GM23338 (cell line): ENCODE measurements at regions not wholly inside any gene's neighbourhood (a gene's known extent, or its start where the extent isn't known, plus 50 kb on each side); places are given as distances from the start of the nearest gene placed in this dataset.

Source experiments
- ATAC-seq: fragments of 200-7000 bp; cut with Tn5 transposase; 3 replicates; pipeline ENCODE4 v1.9.1; 2020
- DNase-seq: peaks from one replicate; pipeline ENCODE4 v3.0.0-alpha.2; 2015; ENCODE audit warnings: low spot score
- H2AFZ ChIP-seq: fragments of 200-600 bp; sonication (generic); 2 replicates; pipeline ENCODE4 v1.8.0; 2016; ENCODE audit warnings: antibody characterized with exemption, mild to moderate bottlenecking, moderate library complexity
- H3F3A ChIP-seq: fragments of 200-600 bp; sonication (generic); replicated peaks from 2 replicates; pipeline ENCODE4 v1.8.0; 2017; ENCODE audit warnings: antibody characterized with exemption, mixed run types, low read depth
- H3K27ac ChIP-seq: fragments of 200-600 bp; sonication (generic); 2 replicates; pipeline ENCODE4 v1.6.1; 2016; ENCODE audit warnings: low read depth
- H3K27me3 ChIP-seq: fragments of 200-600 bp; sonication (generic); 2 replicates; pipeline ENCODE4 v1.8.0; 2016; ENCODE audit warnings: mild to moderate bottlenecking, mixed run types, moderate library complexity; ENCODE audit not compliant: insufficient read depth
- H3K36me3 ChIP-seq: fragments of 200-600 bp; sonication (generic); 2 replicates; pipeline ENCODE4 v1.8.0; 2016; ENCODE audit warnings: mild to moderate bottlenecking; ENCODE audit not compliant: insufficient read depth
- H3K4me1 ChIP-seq: fragments of 200-600 bp; sonication (generic); 2 replicates; pipeline ENCODE4 v1.8.0; 2016; ENCODE audit warnings: mild to moderate bottlenecking, moderate library complexity; ENCODE audit not compliant: insufficient read depth
- H3K4me2 ChIP-seq: fragments of 200-600 bp; sonication (generic); 2 replicates; pipeline ENCODE4 v1.7.1; 2017; ENCODE audit warnings: mixed run types
- H3K4me3 ChIP-seq: fragments of 200-600 bp; sonication (generic); 2 replicates; pipeline ENCODE4 v1.6.1; 2016; ENCODE audit warnings: mixed run types
- H3K79me2 ChIP-seq: fragments of 200-600 bp; sonication (generic); replicated peaks from 2 replicates; pipeline ENCODE4 v1.8.0; 2017; ENCODE audit warnings: mild to moderate bottlenecking; ENCODE audit not compliant: insufficient read depth
- H3K9me2 ChIP-seq: fragments of 200-600 bp; sonication (generic); 2 replicates; pipeline ENCODE4 v1.8.0; 2017; ENCODE audit not compliant: insufficient read depth
- H4K20me1 ChIP-seq: fragments of 200-600 bp; sonication (generic); replicated peaks from 2 replicates; pipeline ENCODE4 v1.8.0; 2017; ENCODE audit warnings: mild to moderate bottlenecking; ENCODE audit not compliant: insufficient read depth
- H3K27ac Mint-ChIP-seq: 2 replicates; pipeline ENCODE4 v1.8.0; 2020; ENCODE audit warnings: inconsistent platforms, mild to moderate bottlenecking, moderate library complexity, mixed read lengths
- H3K27me3 Mint-ChIP-seq: 3 replicates; pipeline ENCODE4 v1.8.0; 2022; ENCODE audit warnings: low read depth, mild to moderate bottlenecking, moderate library complexity, mixed read lengths, inconsistent platforms; ENCODE audit not compliant: insufficient read depth, poor library complexity
- H3K36me3 Mint-ChIP-seq: 3 replicates; pipeline ENCODE4 v1.8.0; 2021; ENCODE audit warnings: low read depth, mild to moderate bottlenecking, inconsistent platforms, moderate library complexity, mixed read lengths
- H3K4me1 Mint-ChIP-seq: 3 replicates; pipeline ENCODE4 v1.8.0; 2020; ENCODE audit warnings: mild to moderate bottlenecking, inconsistent platforms, mixed read lengths
- H3K4me3 Mint-ChIP-seq: 3 replicates; pipeline ENCODE4 v1.8.0; 2021; ENCODE audit warnings: moderate library complexity, mild to moderate bottlenecking, inconsistent platforms, mixed read lengths
- H3K9me3 Mint-ChIP-seq: 3 replicates; pipeline ENCODE4 v1.8.0; 2020; ENCODE audit warnings: moderate library complexity, mild to moderate bottlenecking, inconsistent platforms, mixed read lengths
- CREB1 ChIP-seq: fragments of 250-450 bp; sonication (Bioruptor Pico); IDR thresholded peaks from 2 replicates; pipeline ENCODE4 v1.5.0; 2020; ENCODE audit warnings: low read depth, mild to moderate bottlenecking, moderate library complexity
- ETS1 ChIP-seq: IDR thresholded peaks from 2 replicates; pipeline ENCODE4 v1.6.1; 2016; ENCODE audit warnings: antibody characterized with exemption
- EZH2 ChIP-seq: fragments of 200-600 bp; sonication (generic); IDR thresholded peaks from one replicate; pipeline ENCODE4 v1.8.0; 2017; ENCODE audit warnings: antibody characterized with exemption, mild to moderate bottlenecking, low read depth; ENCODE audit not compliant: unreplicated experiment
- EZH2phosphoT487 ChIP-seq: fragments of 200-600 bp; sonication (generic); IDR thresholded peaks from one replicate; pipeline ENCODE4 v1.8.1; 2018; ENCODE audit warnings: antibody characterized with exemption; ENCODE audit not compliant: unreplicated experiment
- POLR2AphosphoS5 ChIP-seq: IDR thresholded peaks from 2 replicates; pipeline ENCODE4 v1.6.1; 2016; ENCODE audit warnings: antibody characterized with exemption, low read depth
- REST ChIP-seq: IDR thresholded peaks from one replicate; pipeline ENCODE4 v1.6.1; 2018; ENCODE audit warnings: antibody characterized with exemption; ENCODE audit not compliant: unreplicated experiment
- STAT1 ChIP-seq: IDR thresholded peaks from one replicate; pipeline ENCODE4 v1.6.1; 2016; ENCODE audit warnings: antibody characterized with exemption; ENCODE audit not compliant: unreplicated experiment
- ZNF114 ChIP-seq: fragments of 250-450 bp; sonication (Bioruptor Pico); IDR thresholded peaks from 2 replicates; pipeline ENCODE4 v1.5.0; 2020; ENCODE audit warnings: mild to moderate bottlenecking, moderate library complexity
- ZNF462 ChIP-seq: fragments of 250-450 bp; sonication (Bioruptor Pico); IDR thresholded peaks from 2 replicates; pipeline ENCODE4 v1.5.0; 2020; ENCODE audit warnings: mild to moderate bottlenecking, moderate library complexity

GRCh38 chr11:69892986-69893555, 73.9 kb upstream of the FGF3 start (continued):
- TF ChIP-seq REST = no peak

GRCh38 chr11:69893631-69894030, 74.4 kb upstream of the FGF3 start:
- Mint-ChIP-seq H3K36me3 (no peaks in the 10 kb centered on the region; the same call in 2 of the 3 replicates), H3K4me1 (peaks cover 40% of the 10 kb centered on the region), H3K27me3 (peaks cover 26% of the 10 kb centered on the region), H3K27ac (no peak overlapping the region), H3K4me3 (no peak overlapping the region), H3K9me3 (peaks cover 8% of the 10 kb centered on the region)
- H3K9me2 ChIP-seq = no peaks in the 10 kb centered on the region
- no peaks in the 10 kb centered on the region for H3K79me2 ChIP-seq
- ATAC-seq (no peak), DNase-seq (no peak)
- H3K4me3 ChIP-seq = no peak overlapping the region
- no peak overlapping the region for H3K4me2 ChIP-seq
- peaks cover 8% of the 10 kb centered on the region for H3K4me1 ChIP-seq
- no peaks in the 10 kb centered on the region for H4K20me1 ChIP-seq
- H3K27me3 ChIP-seq = peaks cover 11% of the 10 kb centered on the region; the same call in 1 of the 2 replicates
- no peak overlapping the region for H2AFZ ChIP-seq
- no peaks in the 10 kb centered on the region for H3K36me3 ChIP-seq
- H3F3A ChIP-seq = no peaks in the 10 kb centered on the region
- H3K27ac ChIP-seq = no peak overlapping the region
- TF ChIP-seq EZH2 (no peak), CREB1 (CRISPR knock-in tag) (no peak), ETS1 (no peak), ZNF462 (CRISPR knock-in tag) (no peak), EZH2phosphoT487 (no peak), STAT1 (no peak), POLR2AphosphoS5 (no peak), ZNF114 (CRISPR knock-in tag) (no peak), REST (no peak)
